Neural cell (in vitro differentiated cells): ENCODE measurements at regions not wholly inside any gene's neighbourhood (a gene's known extent, or its start where the extent isn't known, plus 50 kb on each side); places are given as distances from the start of the nearest gene placed in this dataset.

ENCODE experiments used
- H2AFZ ChIP-seq: fragments of 200-600, 300-800 bp; sonication (generic), shearing (Covaris generic); 2 replicates; pipeline ENCODE4 v1.6.0; 2014; ENCODE audit warnings: low read depth, mild to moderate bottlenecking, antibody characterized with exemption, low read length, moderate library complexity
- H3F3A ChIP-seq: fragments of 200-600 bp; shearing (Covaris generic); 2 replicates; pipeline ENCODE4 v1.6.1; 2016; ENCODE audit warnings: mild to moderate bottlenecking, moderate library complexity, mixed read lengths, antibody characterized with exemption, low read length; ENCODE audit not compliant: insufficient read depth, poor library complexity, severe bottlenecking
- H3K27ac ChIP-seq: fragments of 200-600, 300-800 bp; sonication (generic), shearing (Covaris generic); 2 replicates; pipeline ENCODE4 v1.5.1; 2014; ENCODE audit warnings: mild to moderate bottlenecking, low read length, moderate library complexity
- H3K27me3 ChIP-seq: fragments of 300-800, 200-600 bp; sonication (generic), shearing (Covaris generic); 2 replicates; pipeline ENCODE4 v1.6.0; 2014; ENCODE audit warnings: mild to moderate bottlenecking, low read depth, low read length, moderate library complexity; ENCODE audit not compliant: insufficient read depth
- H3K36me3 ChIP-seq: fragments of 300-800, 200-600 bp; sonication (generic), shearing (Covaris generic); 2 replicates; pipeline ENCODE4 v1.5.1; 2014; ENCODE audit warnings: mild to moderate bottlenecking, antibody characterized with exemption, low read length, moderate library complexity; ENCODE audit not compliant: insufficient read depth
- H3K4me2 ChIP-seq: fragments of 300-800, 200-600 bp; sonication (generic), shearing (Covaris generic); 2 replicates; pipeline ENCODE4 v1.6.0; 2014; ENCODE audit warnings: mild to moderate bottlenecking, low read length
- H3K4me3 ChIP-seq: fragments of 300-800, 200-600 bp; sonication (generic), shearing (Covaris generic); 2 replicates; pipeline ENCODE4 v1.5.1; 2014; ENCODE audit warnings: mild to moderate bottlenecking, low read length, moderate library complexity
- H3K79me2 ChIP-seq: fragments of 200-600 bp; shearing (Covaris generic); replicated peaks from 2 replicates; pipeline ENCODE4 v1.6.0; 2014; ENCODE audit warnings: mild to moderate bottlenecking, low read length, moderate library complexity; ENCODE audit not compliant: insufficient read depth
- H3K9ac ChIP-seq: fragments of 300-800, 200-600 bp; sonication (generic), shearing (Covaris generic); 2 replicates; pipeline ENCODE4 v1.6.1; 2016; ENCODE audit warnings: mild to moderate bottlenecking, low read length, mixed read lengths
- H3K9me2 ChIP-seq: fragments of 200-600 bp; shearing (Covaris generic); 2 replicates; pipeline ENCODE4 v1.6.1; 2016; ENCODE audit warnings: mild to moderate bottlenecking, low read length, mixed read lengths; ENCODE audit not compliant: insufficient read depth
- H3K9me3 ChIP-seq: fragments of 200-600, 300-800 bp; sonication (generic), shearing (Covaris generic); 2 replicates; pipeline ENCODE4 v1.6.1; 2016; ENCODE audit warnings: mild to moderate bottlenecking, mixed run types, low read length, moderate library complexity, mixed read lengths
- H4K20me1 ChIP-seq: fragments of 200-600 bp; shearing (Covaris generic); 2 replicates; pipeline ENCODE4 v1.6.1; 2016; ENCODE audit warnings: mild to moderate bottlenecking, mixed run types; ENCODE audit not compliant: insufficient read depth
- CTCF ChIP-seq: fragments of 450-650 bp; IDR thresholded peaks from 2 replicates; pipeline ENCODE4 v1.5.1; 2014; ENCODE audit warnings: antibody characterized with exemption, mild to moderate bottlenecking, moderate library complexity; ENCODE audit not compliant: poor library complexity, severe bottlenecking
- EP300 ChIP-seq: fragments of 450-650 bp; conservative IDR thresholded peaks from 2 replicates; pipeline ENCODE4 v1.6.1; 2014; ENCODE audit warnings: antibody characterized with exemption, mild to moderate bottlenecking, moderate library complexity; ENCODE audit not compliant: poor library complexity, severe bottlenecking
- EZH2 ChIP-seq: fragments of 200-600, 300-800 bp; shearing (Covaris generic), sonication (generic); IDR thresholded peaks from 2 replicates; pipeline ENCODE4 v1.6.1; 2014; ENCODE audit warnings: antibody characterized with exemption, low read length, borderline replicate concordance, mild to moderate bottlenecking; ENCODE audit not compliant: insufficient read depth, poor library complexity, severe bottlenecking
- MXI1 ChIP-seq: fragments of 450-650 bp; conservative IDR thresholded peaks from 2 replicates; pipeline ENCODE4 v1.6.1; 2014; ENCODE audit warnings: antibody characterized with exemption, mild to moderate bottlenecking; ENCODE audit not compliant: poor library complexity, severe bottlenecking
- POLR2AphosphoS5 ChIP-seq: IDR thresholded peaks from 2 replicates; pipeline ENCODE4 v1.6.1; 2012
- RAD21 ChIP-seq: fragments of 450-650 bp; conservative IDR thresholded peaks from 2 replicates; pipeline ENCODE4 v1.6.1; 2014; ENCODE audit warnings: antibody characterized with exemption, mild to moderate bottlenecking, moderate library complexity
- REST ChIP-seq: IDR thresholded peaks from 2 replicates; pipeline ENCODE4 v1.6.1; 2012; ENCODE audit warnings: borderline replicate concordance
- SMC3 ChIP-seq: fragments of 450-650 bp; conservative IDR thresholded peaks from 2 replicates; pipeline ENCODE4 v1.6.1; 2014; ENCODE audit warnings: antibody characterized with exemption, mild to moderate bottlenecking, moderate library complexity; ENCODE audit not compliant: poor library complexity
- TAF1 ChIP-seq: IDR thresholded peaks from 2 replicates; pipeline ENCODE4 v1.6.1; 2012; ENCODE audit warnings: low read depth

GRCh38 chr7:67916571-67917436 lies 920.2 kb downstream of the TYW1 start:
- Histone ChIP-seq H4K20me1 (no peaks in the 10 kb centered on the region), H3K9me2 (no peaks in the 10 kb centered on the region), H3F3A (no peaks in the 10 kb centered on the region), H3K27ac (no peak overlapping the region), H3K4me3 (no peak overlapping the region), H2AFZ (no peak overlapping the region), H3K27me3 (no peaks in the 10 kb centered on the region), H3K4me2 (no peak overlapping the region), H3K79me2 (no peaks in the 10 kb centered on the region), H3K36me3 (no peaks in the 10 kb centered on the region), H3K9me3 (no peaks in the 10 kb centered on the region), H3K9ac (no peak overlapping the region)
- TF ChIP-seq EZH2, result no peak
- no peak for TF ChIP-seq SMC3
- TF ChIP-seq POLR2AphosphoS5, result no peak
- no peak for TF ChIP-seq REST
- no peak for TF ChIP-seq TAF1
- no peak for TF ChIP-seq RAD21
- TF ChIP-seq MXI1, result no peak
- TF ChIP-seq CTCF, result no peak

GRCh38 chr7:67917437-67917755 lies 920.8 kb downstream of the TYW1 start:
- Histone ChIP-seq H2AFZ (no peak overlapping the region), H3K9ac (no peak overlapping the region), H3K27me3 (no peaks in the 10 kb centered on the region), H3F3A (no peaks in the 10 kb centered on the region), H3K9me3 (no peaks in the 10 kb centered on the region), H3K9me2 (no peaks in the 10 kb centered on the region), H3K4me3 (no peak overlapping the region), H3K27ac (no peak overlapping the region), H3K4me2 (no peak overlapping the region), H3K36me3 (no peaks in the 10 kb centered on the region), H4K20me1 (no peaks in the 10 kb centered on the region), H3K79me2 (no peaks in the 10 kb centered on the region)
- TF ChIP-seq SMC3 (no peak), POLR2AphosphoS5 (no peak), MXI1 (no peak), REST (no peak), CTCF (no peak), TAF1 (no peak), RAD21 (no peak), EZH2 (no peak), EP300 (no peak)
